ENCODE measurements at regions not wholly inside any gene's neighbourhood (a gene's known extent, or its start where the extent isn't known, plus 50 kb on each side); places are given as distances from the start of the nearest gene placed in this dataset.

- DNase-seq (ENCODE audit: low spot score) (no peak), ATAC-seq (ENCODE audit: low read depth) (no peak)
- Histone ChIP-seq H3K27ac (ENCODE audit: poor library complexity, severe bottlenecking) (no peak overlapping the region), H3K9me3 (ENCODE audit: severe bottlenecking) (no peaks in the 10 kb centered on the region), H3K4me1 (ENCODE audit: insufficient read depth, poor library complexity, severe bottlenecking) (no peaks in the 10 kb centered on the region), H3K4me3 (ENCODE audit: severe bottlenecking) (no peak overlapping the region), H3K27me3 (ENCODE audit: insufficient read depth, poor library complexity, severe bottlenecking) (no peaks in the 10 kb centered on the region), H3K36me3 (ENCODE audit: low read depth) (no peaks in the 10 kb centered on the region)
- no peak for TF ChIP-seq CTCF (IDR thresholded peaks at IDR 0.05; ENCODE audit: poor library complexity, severe bottlenecking)
Measured at GRCh38 chr19:28983430-28983829, 229.5 kb downstream of the UQCRFS1 start.

GRCh38 chr19:28981994-28982393 lies 231.0 kb downstream of the UQCRFS1 start:
- H3K9me3 ChIP-seq (ENCODE audit: severe bottlenecking): no peaks in the 10 kb centered on the region
- ATAC-seq (ENCODE audit: low read depth): no peak

GRCh38 chr19:28981518-28981917 lies 231.4 kb downstream of the UQCRFS1 start:
- DNase-seq (ENCODE audit: low spot score) (no peak), ATAC-seq (ENCODE audit: low read depth) (no peak)
- Histone ChIP-seq H3K27me3 (ENCODE audit: insufficient read depth, poor library complexity, severe bottlenecking) (no peaks in the 10 kb centered on the region), H3K4me3 (ENCODE audit: severe bottlenecking) (no peak overlapping the region), H3K9me3 (ENCODE audit: severe bottlenecking) (no peaks in the 10 kb centered on the region), H3K36me3 (ENCODE audit: low read depth) (no peaks in the 10 kb centered on the region), H3K4me1 (ENCODE audit: insufficient read depth, poor library complexity, severe bottlenecking) (no peaks in the 10 kb centered on the region), H3K27ac (ENCODE audit: poor library complexity, severe bottlenecking) (no peak overlapping the region)
- no peak for TF ChIP-seq CTCF (IDR thresholded peaks at IDR 0.05; ENCODE audit: poor library complexity, severe bottlenecking)

More at GRCh38 chr19:28981994-28982393, 231.0 kb downstream of the UQCRFS1 start:
- H3K36me3 ChIP-seq (ENCODE audit: low read depth): no peaks in the 10 kb centered on the region
- no peak overlapping the region for H3K27ac ChIP-seq (ENCODE audit: poor library complexity, severe bottlenecking)
- no peaks in the 10 kb centered on the region for H3K27me3 ChIP-seq (ENCODE audit: insufficient read depth, poor library complexity, severe bottlenecking)
- no peaks in the 10 kb centered on the region for H3K4me1 ChIP-seq (ENCODE audit: insufficient read depth, poor library complexity, severe bottlenecking)
- DNase-seq (ENCODE audit: low spot score): no peak
- no peak overlapping the region for H3K4me3 ChIP-seq (ENCODE audit: severe bottlenecking)
- no peak for TF ChIP-seq CTCF (IDR thresholded peaks at IDR 0.05; ENCODE audit: poor library complexity, severe bottlenecking)

- Histone ChIP-seq H3K27me3 (ENCODE audit: insufficient read depth, poor library complexity, severe bottlenecking) (no peaks in the 10 kb centered on the region), H3K4me3 (ENCODE audit: severe bottlenecking) (no peak overlapping the region), H3K4me1 (ENCODE audit: insufficient read depth, poor library complexity, severe bottlenecking) (no peaks in the 10 kb centered on the region), H3K27ac (ENCODE audit: poor library complexity, severe bottlenecking) (no peak overlapping the region), H3K36me3 (ENCODE audit: low read depth) (no peaks in the 10 kb centered on the region), H3K9me3 (ENCODE audit: severe bottlenecking) (no peaks in the 10 kb centered on the region)
- no peak for TF ChIP-seq CTCF (IDR thresholded peaks at IDR 0.05; ENCODE audit: poor library complexity, severe bottlenecking)
- ATAC-seq (ENCODE audit: low read depth) (peak; percentile 21; the same call in 1 of the 3 replicates), DNase-seq (ENCODE audit: low spot score) (no peak)
Measured at GRCh38 chr19:28980236-28980868, 232.6 kb downstream of the UQCRFS1 start.

- H3K4me1 ChIP-seq (ENCODE audit: insufficient read depth, poor library complexity, severe bottlenecking): no peaks in the 10 kb centered on the region
- TF ChIP-seq CTCF (IDR thresholded peaks at IDR 0.05; ENCODE audit: poor library complexity, severe bottlenecking): no peak
- no peak overlapping the region for H3K27ac ChIP-seq (ENCODE audit: poor library complexity, severe bottlenecking)
- H3K9me3 ChIP-seq (ENCODE audit: severe bottlenecking): no peaks in the 10 kb centered on the region
- no peaks in the 10 kb centered on the region for H3K36me3 ChIP-seq (ENCODE audit: low read depth)
- no peak overlapping the region for H3K4me3 ChIP-seq (ENCODE audit: severe bottlenecking)
- ATAC-seq (ENCODE audit: low read depth): no peak
- no peaks in the 10 kb centered on the region for H3K27me3 ChIP-seq (ENCODE audit: insufficient read depth, poor library complexity, severe bottlenecking)
- no peak for DNase-seq (ENCODE audit: low spot score)
Measured at GRCh38 chr19:28977826-28978225, 235.1 kb downstream of the UQCRFS1 start.
